GM23248 (cell line): ENCODE measurements at regions not wholly inside any gene's neighbourhood (a gene's known extent, or its start where the extent isn't known, plus 50 kb on each side); places are given as distances from the start of the nearest gene placed in this dataset.
A peak's percentile ranks its signal among the peaks of the same experiment; 100 is the strongest.
"Not testable (repeated sequence)": the region's sequence is repeated elsewhere in the genome, so short reads cannot be mapped to it uniquely, and the experiment has no call there.

Experiments
- DNase-seq: peaks from one replicate; pipeline ENCODE4 v3.0.0-alpha.2; 2015
- H2AFZ ChIP-seq: fragments of 200-600 bp; sonication (generic); 2 replicates; pipeline ENCODE4 v1.6.1; 2016; ENCODE audit warnings: antibody characterized with exemption
- H3F3A ChIP-seq: fragments of 200-600 bp; sonication (generic); 2 replicates; pipeline ENCODE4 v1.6.1; 2016; ENCODE audit warnings: mild to moderate bottlenecking, antibody characterized with exemption, mixed run types; ENCODE audit not compliant: insufficient read depth
- H3K27ac ChIP-seq: fragments of 200-600 bp; sonication (generic); 2 replicates; pipeline ENCODE4 v1.5.1; 2016; ENCODE audit warnings: mild to moderate bottlenecking
- H3K27me3 ChIP-seq: fragments of 200-600 bp; sonication (generic); replicated peaks from 2 replicates; pipeline ENCODE4 v1.6.1; 2016; ENCODE audit warnings: mild to moderate bottlenecking; ENCODE audit not compliant: insufficient read depth
- H3K36me3 ChIP-seq: fragments of 200-600 bp; sonication (generic); 2 replicates; pipeline ENCODE4 v1.6.1; 2016; ENCODE audit warnings: low read depth, mild to moderate bottlenecking
- H3K4me1 ChIP-seq: fragments of 200-600 bp; sonication (generic); 2 replicates; pipeline ENCODE4 v1.6.1; 2016; ENCODE audit warnings: mild to moderate bottlenecking; ENCODE audit not compliant: insufficient read depth
- H3K4me2 ChIP-seq: fragments of 200-600 bp; sonication (generic); one replicate; pipeline ENCODE4 v1.6.1; 2016; ENCODE audit warnings: mild to moderate bottlenecking; ENCODE audit not compliant: unreplicated experiment
- H3K4me3 ChIP-seq: fragments of 200-600 bp; sonication (generic); 2 replicates; pipeline ENCODE4 v1.5.1; 2016; ENCODE audit warnings: mild to moderate bottlenecking
- H3K79me2 ChIP-seq: fragments of 200-600 bp; sonication (generic); 2 replicates; pipeline ENCODE4 v1.6.1; 2016; ENCODE audit warnings: mild to moderate bottlenecking; ENCODE audit not compliant: insufficient read depth
- H3K9ac ChIP-seq: fragments of 200-600 bp; sonication (generic); 2 replicates; pipeline ENCODE4 v1.6.1; 2016; ENCODE audit warnings: mild to moderate bottlenecking
- H3K9me2 ChIP-seq: fragments of 200-600 bp; sonication (generic); 2 replicates; pipeline ENCODE4 v1.6.1; 2016; ENCODE audit warnings: mixed run types, mild to moderate bottlenecking, moderate library complexity; ENCODE audit not compliant: insufficient read depth
- H3K9me3 ChIP-seq: fragments of 200-600 bp; sonication (generic); one replicate; pipeline ENCODE4 v1.6.1; 2017; ENCODE audit warnings: low read depth
- H4K20me1 ChIP-seq: fragments of 200-600 bp; sonication (generic); 2 replicates; pipeline ENCODE4 v1.6.0; 2016; ENCODE audit not compliant: insufficient read depth
- EZH2 ChIP-seq: fragments of 200-600 bp; sonication (generic); IDR thresholded peaks from 2 replicates; pipeline ENCODE4 v1.6.1; 2018; ENCODE audit warnings: antibody characterized with exemption, mild to moderate bottlenecking; ENCODE audit not compliant: insufficient read depth, poor library complexity, severe bottlenecking
- EZH2phosphoT487 ChIP-seq: fragments of 200-600 bp; sonication (generic); IDR thresholded peaks from 2 replicates; pipeline ENCODE4 v1.6.1; 2018; ENCODE audit warnings: antibody characterized with exemption, moderate library complexity, mild to moderate bottlenecking, low read depth; ENCODE audit not compliant: insufficient read depth
- WGBS, 2 experiments: methylation state at CpG; one replicate each; pipeline ENCODE4 v1.1.6; 2015 to 2017; ENCODE audit warnings: low lambda C conversion rate in 2 of 2, low coverage in 1 of 2; ENCODE audit errors: missing lambda C conversion rate in 2 of 2; 5-methylcytosine and 5-hydroxymethylcytosine counted together
- in situ Hi-C: fragments of 300-500 bp; cut with MboI; formaldehyde crosslinking; loops from 2 replicates; pipeline ENCODE4 v1.15.0; 2020

DNA sequence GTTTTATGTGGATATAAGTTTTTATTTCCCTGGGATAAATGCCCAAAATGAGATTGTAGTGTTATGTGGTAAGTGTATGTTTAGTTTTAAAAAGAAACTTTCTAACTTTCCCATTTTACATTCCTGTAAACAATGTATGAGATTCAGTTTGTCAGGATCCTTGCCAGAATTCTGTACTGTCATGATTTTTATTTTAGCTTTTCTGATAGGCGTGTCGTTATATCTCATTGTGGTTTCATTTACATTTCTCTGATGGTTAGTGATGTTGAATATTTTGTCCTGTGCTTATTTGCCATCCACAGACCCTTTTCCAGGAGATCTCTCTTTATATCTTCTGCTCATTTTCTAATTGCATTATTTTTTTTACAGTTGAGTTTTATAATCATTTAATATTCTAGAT lies 245.6 kb upstream of the CDH2 start:
- Histone ChIP-seq H3K9ac (no peak overlapping the region), H3K27ac (no peak overlapping the region), H3K4me1 (no peaks in the 10 kb centered on the region), H3F3A (no peaks in the 10 kb centered on the region), H3K4me2 (no peak overlapping the region), H3K36me3 (no peaks in the 10 kb centered on the region), H3K9me3 (no peaks in the 10 kb centered on the region), H4K20me1 (no peaks in the 10 kb centered on the region), H3K27me3 (no peaks in the 10 kb centered on the region), H3K79me2 (no peaks in the 10 kb centered on the region), H3K4me3 (no peak overlapping the region), H3K9me2 (no peaks in the 10 kb centered on the region), H2AFZ (no peak overlapping the region)
- in situ Hi-C loops, result no loop called here
- WGBS, 2 experiments, result 58 to 59% methylated on average over 2 of the region's 2 CpGs
- DNase-seq, result no peak
- TF ChIP-seq EZH2phosphoT487 (no peak), EZH2 (no peak)

DNA sequence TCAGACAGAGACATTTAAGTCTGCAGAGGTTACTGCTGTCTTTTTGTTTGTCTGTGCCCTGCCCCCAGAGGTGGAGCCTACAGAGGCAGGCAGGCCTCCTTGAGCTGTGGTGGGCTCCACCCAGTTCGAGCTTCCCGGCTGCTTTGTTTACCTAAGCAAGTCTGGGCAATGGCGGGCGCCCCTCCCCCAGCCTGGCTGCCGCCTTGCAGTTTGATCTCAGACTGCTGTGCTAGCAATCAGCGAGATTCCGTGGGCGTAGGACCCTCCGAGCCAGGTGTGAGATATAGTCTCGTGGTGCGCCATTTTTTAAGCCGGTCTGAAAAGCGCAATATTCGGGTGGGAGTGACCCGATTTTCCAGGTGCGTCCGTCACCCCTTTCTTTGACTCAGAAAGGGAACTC lies 245.0 kb upstream of the CDH2 start:
- H4K20me1 ChIP-seq, H3K36me3 ChIP-seq, in situ Hi-C loops, H3K9me3 ChIP-seq, H3K4me3 ChIP-seq, H3F3A ChIP-seq, H3K4me1 ChIP-seq, H3K79me2 ChIP-seq, H3K9ac ChIP-seq, H3K27me3 ChIP-seq, H3K4me2 ChIP-seq, H3K9me2 ChIP-seq, H3K27ac ChIP-seq, DNase-seq, H2AFZ ChIP-seq: not testable (repeated sequence)
- WGBS, 2 experiments, result 70 to 82% methylated on average over 7 to 9 of the region's 17 CpGs

- TF ChIP-seq EZH2phosphoT487 (no peak), EZH2 (no peak)
- in situ Hi-C loops, result no loop called here
- DNase-seq, result peak; percentile 50
- Histone ChIP-seq H3K9me2 (no peaks in the 10 kb centered on the region), H3K9ac (peak overlapping the region; percentile 27; the same call in 1 of the 2 replicates), H3F3A (peaks cover 24% of the 10 kb centered on the region), H3K4me1 (peaks cover 31% of the 10 kb centered on the region), H3K27me3 (no peaks in the 10 kb centered on the region), H3K4me2 (peak overlapping the region; percentile 18), H3K36me3 (no peaks in the 10 kb centered on the region), H3K27ac (peak overlapping the region; percentile 75), H3K4me3 (no peak overlapping the region), H3K9me3 (no peaks in the 10 kb centered on the region), H2AFZ (0 out of 2 replicates have a peak overlapping the region, but pooled peaks have one; percentile 11), H4K20me1 (no peaks in the 10 kb centered on the region), H3K79me2 (no peaks in the 10 kb centered on the region)
- 9 to 18% methylated on average over 3 of the region's 3 CpGs for WGBS, 2 experiments
These were observed 235.6 kb upstream of the CDH2 start for GRCh38 chr18:28412521-28412920.

DNA sequence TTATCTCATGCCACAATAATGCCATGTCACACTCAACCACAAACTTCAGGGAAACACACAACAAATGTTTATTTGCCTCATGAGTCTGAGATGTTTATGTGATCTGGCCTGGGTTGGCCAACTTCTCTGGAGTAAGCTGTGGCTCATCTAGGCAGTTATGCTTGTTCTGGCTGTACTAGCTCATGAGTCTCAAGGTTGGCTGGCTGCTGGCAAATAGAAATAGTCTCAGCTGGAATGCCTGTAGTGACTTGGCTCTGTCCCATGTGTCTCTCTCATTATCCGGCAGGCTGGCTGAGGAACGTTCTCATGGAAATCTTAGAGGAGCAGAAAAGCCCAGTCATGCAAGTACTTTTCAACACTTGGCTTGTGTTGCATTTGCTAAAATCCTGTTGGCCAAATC lies 234.9 kb upstream of the CDH2 start:
- 0 to 2% methylated on average over 2 of the region's 2 CpGs for WGBS, 2 experiments
- Histone ChIP-seq H3F3A (peaks cover 24% of the 10 kb centered on the region), H3K9me2 (no peaks in the 10 kb centered on the region), H3K4me3 (no peak overlapping the region), H4K20me1 (no peaks in the 10 kb centered on the region), H3K9ac (0 out of 2 replicates have a peak overlapping the region, but pooled peaks have one; percentile 27), H3K27ac (peak overlapping the region; percentile 75), H3K36me3 (no peaks in the 10 kb centered on the region), H3K4me1 (peaks cover 31% of the 10 kb centered on the region), H3K79me2 (no peaks in the 10 kb centered on the region), H3K9me3 (no peaks in the 10 kb centered on the region), H3K4me2 (peak overlapping the region; percentile 18), H2AFZ (no peak overlapping the region), H3K27me3 (no peaks in the 10 kb centered on the region)
- TF ChIP-seq EZH2 (no peak), EZH2phosphoT487 (no peak)
- in situ Hi-C loops, result no loop called here
- peak; percentile 96 for DNase-seq

GRCh38 chr18:28409811-28410210 lies 232.9 kb upstream of the CDH2 start:
- peaks cover 24% of the 10 kb centered on the region for H3F3A ChIP-seq
- TF ChIP-seq EZH2 (no peak), EZH2phosphoT487 (no peak)
- H3K4me2 ChIP-seq, result peak overlapping the region; percentile 5
- no peak overlapping the region for H3K4me3 ChIP-seq
- in situ Hi-C loops, result no loop called here
- no peaks in the 10 kb centered on the region for H3K79me2 ChIP-seq
- H3K36me3 ChIP-seq, result no peaks in the 10 kb centered on the region
- H3K27me3 ChIP-seq, result no peaks in the 10 kb centered on the region
- H4K20me1 ChIP-seq, result no peaks in the 10 kb centered on the region
- peak; percentile 51 for DNase-seq
- 45 to 50% methylated on average over 1 of the region's 1 CpG for WGBS, 2 experiments
- H2AFZ ChIP-seq, result no peak overlapping the region
- H3K4me1 ChIP-seq, result peaks cover 31% of the 10 kb centered on the region
- no peaks in the 10 kb centered on the region for H3K9me3 ChIP-seq
- H3K27ac ChIP-seq, result no peak overlapping the region
- H3K9ac ChIP-seq, result no peak overlapping the region
- H3K9me2 ChIP-seq, result no peaks in the 10 kb centered on the region
